HCT116 (cell line): ENCODE measurements at regions not wholly inside any gene's neighbourhood (a gene's known extent, or its start where the extent isn't known, plus 50 kb on each side); places are given as distances from the start of the nearest gene placed in this dataset.

ENCODE experiments used
- ATAC-seq: fragments of 200-7000 bp; cut with Tn5 transposase; 2 replicates; pipeline ENCODE4 v1.9.1; 2020; ENCODE audit warnings: mild to moderate bottlenecking, moderate library complexity
- BruUV-seq: library from RNA; stranded (reverse); fragments of 400-500 nt; replicated peaks from 2 replicates; lab custom pipeline; 2021; lab: Mats Ljungman, UMichigan
- CTCF ChIA-PET: fragments of 300-600 bp; sonication (Branson Sonifier 250); formaldehyde crosslinking; loops from one replicate; lab custom pipeline; 2021; ENCODE audit warnings: antibody characterized with exemption; lab: Charles Lee
- POLR2A ChIA-PET: fragments of 300-600, 350-600 bp; sonication (Branson Sonifier 250); formaldehyde crosslinking; loops from one replicate; lab custom pipeline; 2021; ENCODE audit warnings: antibody characterized with exemption; lab: Charles Lee
- RAD21 ChIA-PET, 2 experiments: fragments of 300-600 bp; sonication (Branson Sonifier 250); formaldehyde crosslinking; loops; one replicate each; lab custom pipeline; 2023; ENCODE audit warnings: low total read pairs in 2 of 2; ENCODE audit not compliant: uncharacterized antibody in 2 of 2, unreplicated experiment in 2 of 2, low non-redundant PET in 1 of 2; lab: Charles Lee
- DNase-seq: peaks from one replicate; pipeline ENCODE4 v3.0.0-alpha.2; 2010; ENCODE audit warnings: low read depth, low spot score
- H2AFZ ChIP-seq: fragments of 200-600 bp; shearing (Covaris generic), sonication (generic); 2 replicates; pipeline ENCODE4 v1.6.1; 2017; ENCODE audit warnings: low read depth, mixed run types, mixed read lengths, antibody characterized with exemption, low read length; ENCODE audit not compliant: poor library complexity, severe bottlenecking
- H3K27ac ChIP-seq: 2 replicates; pipeline ENCODE4 v1.5.1; 2012; ENCODE audit warnings: low read depth, low read length
- H3K27me3 ChIP-seq: fragments of 200-600 bp; sonication (generic); 2 replicates; pipeline ENCODE4 v1.6.1; 2016; ENCODE audit warnings: mixed run types, low read length, mixed read lengths; ENCODE audit not compliant: insufficient read depth
- H3K36me3 ChIP-seq, 2 experiments: fragments of 200-500 bp in 1 of 2; fragments of 200-600 bp in 1 of 2; sonication (Bioruptor generic) in 1 of 2; sonication (generic) in 1 of 2; 2 replicates each; pipeline versions ENCODE4 v1.5.1 to v1.6.1; 2014 to 2016; ENCODE audit warnings: low read length in 2 of 2, inconsistent platforms in 1 of 2, mixed read lengths in 1 of 2, mixed run types in 1 of 2; ENCODE audit not compliant: insufficient read depth in 2 of 2, control insufficient read depth in 1 of 2
- H3K4me1 ChIP-seq, 2 experiments: fragments of 200-600 bp in 1 of 2; sonication (generic) in 1 of 2; 2 replicates each; pipeline versions ENCODE4 v1.5.1 to v1.6.1; 2012 to 2017; ENCODE audit warnings: low read length in 2 of 2, inconsistent platforms in 1 of 2, mild to moderate bottlenecking in 1 of 2, mixed read lengths in 1 of 2, mixed run types in 1 of 2, moderate library complexity in 1 of 2; ENCODE audit not compliant: insufficient read depth in 2 of 2, control insufficient read depth in 1 of 2
- H3K4me2 ChIP-seq: fragments of 200-600 bp; sonication (generic); 2 replicates; pipeline ENCODE4 v1.6.1; 2017; ENCODE audit warnings: mixed run types, low read length, mixed read lengths
- H3K4me3 ChIP-seq, 2 experiments: fragments of 200-600 bp in 1 of 2; sonication (generic) in 1 of 2; replicated peaks in 1 of 2; 2 replicates each; pipeline ENCODE4 v1.5.1; 2011 to 2016; ENCODE audit warnings: low read length in 2 of 2, control low read depth in 1 of 2, low read depth in 1 of 2, mild to moderate bottlenecking in 1 of 2, mixed read lengths in 1 of 2, mixed run types in 1 of 2
- H3K79me2 ChIP-seq: fragments of 200-600 bp; sonication (generic); 2 replicates; pipeline ENCODE4 v1.6.1; 2017; ENCODE audit warnings: mild to moderate bottlenecking, mixed run types, low read length, moderate library complexity, mixed read lengths; ENCODE audit not compliant: insufficient read depth
- H3K9ac ChIP-seq: fragments of 200-600 bp; sonication (generic); 2 replicates; pipeline ENCODE4 v1.6.1; 2016; ENCODE audit warnings: low read length, mixed read lengths
- H3K9me2 ChIP-seq: fragments of 200-600 bp; sonication (generic), shearing (Covaris generic); 2 replicates; pipeline ENCODE4 v1.6.1; 2017; ENCODE audit warnings: mixed run types, mild to moderate bottlenecking, moderate library complexity; ENCODE audit not compliant: insufficient read depth
- H3K9me3 ChIP-seq, 2 experiments: fragments of 200-500 bp in 1 of 2; fragments of 200-600 bp in 1 of 2; sonication (Bioruptor generic) in 1 of 2; sonication (generic) in 1 of 2; 2 replicates each; pipeline ENCODE4 v1.6.1; 2014 to 2017; ENCODE audit warnings: low read length in 2 of 2, mixed read lengths in 2 of 2, inconsistent platforms in 1 of 2, low read depth in 1 of 2, mild to moderate bottlenecking in 1 of 2, mixed run types in 1 of 2, moderate library complexity in 1 of 2; ENCODE audit not compliant: control insufficient read depth in 1 of 2, insufficient read depth in 1 of 2
- H4K20me1 ChIP-seq: fragments of 200-600 bp; sonication (generic), shearing (Covaris generic); 2 replicates; pipeline ENCODE4 v1.6.1; 2017; ENCODE audit warnings: mixed run types, mild to moderate bottlenecking, moderate library complexity; ENCODE audit not compliant: insufficient read depth
- CBX3 ChIP-seq: IDR thresholded peaks from 2 replicates; pipeline ENCODE4 v1.6.1; 2012; ENCODE audit warnings: low read depth
- CEBPB ChIP-seq: IDR thresholded peaks from 2 replicates; pipeline ENCODE4 v1.6.1; 2012; ENCODE audit warnings: low read depth
- EGR1 ChIP-seq: IDR thresholded peaks from 2 replicates; pipeline ENCODE4 v1.6.1; 2012; ENCODE audit warnings: low read depth
- EZH2phosphoT487 ChIP-seq: fragments of 200-600 bp; IDR thresholded peaks from 2 replicates; pipeline ENCODE4 v1.6.1; 2018; ENCODE audit warnings: antibody characterized with exemption, borderline replicate concordance
- POLR2A ChIP-seq: IDR thresholded peaks from 2 replicates; pipeline ENCODE4 v1.7.0; 2011; ENCODE audit warnings: borderline replicate concordance; ENCODE audit not compliant: insufficient read depth, insufficient read length; ENCODE audit errors: extremely low read depth
- REST ChIP-seq: IDR thresholded peaks from 2 replicates; pipeline ENCODE4 v1.6.1; 2012; ENCODE audit warnings: low read depth
- SP1 ChIP-seq: IDR thresholded peaks from 2 replicates; pipeline ENCODE4 v1.6.1; 2012; ENCODE audit warnings: low read depth
- SRF ChIP-seq: IDR thresholded peaks from 2 replicates; pipeline ENCODE4 v1.6.1; 2012; ENCODE audit warnings: low read depth
- ZFX ChIP-seq: fragments of 450-650 bp; IDR thresholded peaks from 2 replicates; pipeline ENCODE4 v1.6.1; 2017
- ZNF274 ChIP-seq: fragments of 200-500 bp; sonication (Bioruptor generic); IDR thresholded peaks from 2 replicates; pipeline ENCODE4 v1.6.1; 2014; ENCODE audit warnings: mild to moderate bottlenecking, low read depth, low read length, inconsistent platforms
- intact Hi-C: fragments of 100-400 bp; cut with micrococcal nuclease; formaldehyde crosslinking; loops from 2 replicates; pipeline ENCODE4 v1.10.0; 2022
- TF ChIP-seq, protein P1 (sequence below): IDR thresholded peaks from 2 replicates; pipeline ENCODE4 v1.6.1; 2011; ENCODE audit warnings: mild to moderate bottlenecking, low read length, moderate library complexity; ENCODE audit not compliant: insufficient replicate concordance; ENCODE audit errors: extremely low read depth
- TF ChIP-seq, protein P2 (sequence below), 3 experiments: fragments of 200-600 bp in 1 of 3; sonication (generic) in 1 of 3; IDR thresholded peaks in 2 of 3; conservative IDR thresholded peaks in 1 of 3; 2 replicates each; pipeline ENCODE4 v1.5.1; 2012 to 2017; ENCODE audit warnings: low read depth in 2 of 3, low read length in 2 of 3, antibody characterized with exemption in 1 of 3, borderline replicate concordance in 1 of 3, control low read depth in 1 of 3, mild to moderate bottlenecking in 1 of 3, mixed read lengths in 1 of 3, mixed run types in 1 of 3, moderate library complexity in 1 of 3; ENCODE audit not compliant: insufficient read depth in 1 of 3

DNA sequence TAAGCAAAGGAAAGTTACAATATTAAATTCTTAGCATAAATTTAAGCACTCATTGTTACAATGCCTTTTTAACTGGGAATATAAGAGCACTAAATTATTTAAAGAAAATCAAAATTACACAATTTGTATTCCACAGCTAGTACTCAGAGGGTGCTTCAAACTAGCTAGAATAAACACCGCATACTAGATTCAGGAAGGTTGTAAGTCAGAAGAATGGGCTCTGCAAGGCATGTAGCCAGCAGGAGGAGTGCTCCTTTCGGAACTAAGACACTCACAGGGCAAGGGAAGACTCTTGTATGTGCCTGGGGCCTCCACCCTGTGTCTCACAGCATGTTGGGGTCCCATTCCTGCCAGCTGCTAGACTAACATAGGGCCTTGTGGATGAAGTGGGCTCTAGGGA lies 327.7 kb upstream of the ALCAM start:
- Histone ChIP-seq H4K20me1 (no peaks in the 10 kb centered on the region), H2AFZ (no peak overlapping the region), H3K4me1 (no peaks in the 10 kb centered on the region), H3K9me2 (no peaks in the 10 kb centered on the region), H3K79me2 (no peaks in the 10 kb centered on the region), H3K36me3 (no peaks in the 10 kb centered on the region), H3K9ac (no peak overlapping the region), H3K4me2 (no peak overlapping the region), H3K27ac (no peak overlapping the region), H3K27me3 (no peaks in the 10 kb centered on the region), H3K4me3 (no peak overlapping the region), H3K9me3 (no peaks in the 10 kb centered on the region)
- ATAC-seq (no peak), DNase-seq (no peak)
- CTCF ChIA-PET = no interaction called here
- RAD21 ChIA-PET = no interaction called here
- intact Hi-C loops = no loop called here
- BruUV-seq = no TSS peak
- TF ChIP-seq REST (no peak), EZH2phosphoT487 (no peak), EGR1 (no peak), CBX3 (no peak), SP1 (no peak), POLR2A (no peak), CEBPB (no peak), SRF (no peak), ZFX (no peak), ZNF274 (no peak)
- TF ChIP-seq, protein P1, sequence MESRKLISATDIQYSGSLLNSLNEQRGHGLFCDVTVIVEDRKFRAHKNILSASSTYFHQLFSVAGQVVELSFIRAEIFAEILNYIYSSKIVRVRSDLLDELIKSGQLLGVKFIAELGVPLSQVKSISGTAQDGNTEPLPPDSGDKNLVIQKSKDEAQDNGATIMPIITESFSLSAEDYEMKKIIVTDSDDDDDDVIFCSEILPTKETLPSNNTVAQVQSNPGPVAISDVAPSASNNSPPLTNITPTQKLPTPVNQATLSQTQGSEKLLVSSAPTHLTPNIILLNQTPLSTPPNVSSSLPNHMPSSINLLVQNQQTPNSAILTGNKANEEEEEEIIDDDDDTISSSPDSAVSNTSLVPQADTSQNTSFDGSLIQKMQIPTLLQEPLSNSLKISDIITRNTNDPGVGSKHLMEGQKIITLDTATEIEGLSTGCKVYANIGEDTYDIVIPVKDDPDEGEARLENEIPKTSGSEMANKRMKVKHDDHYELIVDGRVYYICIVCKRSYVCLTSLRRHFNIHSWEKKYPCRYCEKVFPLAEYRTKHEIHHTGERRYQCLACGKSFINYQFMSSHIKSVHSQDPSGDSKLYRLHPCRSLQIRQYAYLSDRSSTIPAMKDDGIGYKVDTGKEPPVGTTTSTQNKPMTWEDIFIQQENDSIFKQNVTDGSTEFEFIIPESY = no peak
- TF ChIP-seq, protein P2, sequence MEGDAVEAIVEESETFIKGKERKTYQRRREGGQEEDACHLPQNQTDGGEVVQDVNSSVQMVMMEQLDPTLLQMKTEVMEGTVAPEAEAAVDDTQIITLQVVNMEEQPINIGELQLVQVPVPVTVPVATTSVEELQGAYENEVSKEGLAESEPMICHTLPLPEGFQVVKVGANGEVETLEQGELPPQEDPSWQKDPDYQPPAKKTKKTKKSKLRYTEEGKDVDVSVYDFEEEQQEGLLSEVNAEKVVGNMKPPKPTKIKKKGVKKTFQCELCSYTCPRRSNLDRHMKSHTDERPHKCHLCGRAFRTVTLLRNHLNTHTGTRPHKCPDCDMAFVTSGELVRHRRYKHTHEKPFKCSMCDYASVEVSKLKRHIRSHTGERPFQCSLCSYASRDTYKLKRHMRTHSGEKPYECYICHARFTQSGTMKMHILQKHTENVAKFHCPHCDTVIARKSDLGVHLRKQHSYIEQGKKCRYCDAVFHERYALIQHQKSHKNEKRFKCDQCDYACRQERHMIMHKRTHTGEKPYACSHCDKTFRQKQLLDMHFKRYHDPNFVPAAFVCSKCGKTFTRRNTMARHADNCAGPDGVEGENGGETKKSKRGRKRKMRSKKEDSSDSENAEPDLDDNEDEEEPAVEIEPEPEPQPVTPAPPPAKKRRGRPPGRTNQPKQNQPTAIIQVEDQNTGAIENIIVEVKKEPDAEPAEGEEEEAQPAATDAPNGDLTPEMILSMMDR (IDR thresholded peaks at IDR 0.05 in 2 of 3, conservative IDR thresholded peaks at IDR 0.05 in 1 of 3; ENCODE audit: borderline replicate concordance in 1 of 3, insufficient read depth in 1 of 3, low read depth in 2 of 3, low read length in 2 of 3) = no peak
- POLR2A ChIA-PET = no interaction called here
